AG09309 (cell line): ENCODE measurements at regions not wholly inside any gene's neighbourhood (a gene's known extent, or its start where the extent isn't known, plus 50 kb on each side); places are given as distances from the start of the nearest gene placed in this dataset.

Source experiments
- DNase-seq: peaks from one replicate; pipeline ENCODE4 v3.0.0-alpha.2; 2010; ENCODE audit warnings: low read depth
- H3K4me3 ChIP-seq: 2 replicates; pipeline ENCODE4 v1.5.1; 2011; ENCODE audit warnings: mild to moderate bottlenecking, low read depth, low read length, moderate library complexity; ENCODE audit not compliant: control insufficient read depth
- CTCF ChIP-seq: IDR thresholded peaks from 2 replicates; pipeline ENCODE4 v1.5.1; 2011; ENCODE audit warnings: mild to moderate bottlenecking, low read depth, low read length, inconsistent platforms; ENCODE audit not compliant: insufficient read depth, control insufficient read depth; ENCODE audit errors: missing control alignments

DNA sequence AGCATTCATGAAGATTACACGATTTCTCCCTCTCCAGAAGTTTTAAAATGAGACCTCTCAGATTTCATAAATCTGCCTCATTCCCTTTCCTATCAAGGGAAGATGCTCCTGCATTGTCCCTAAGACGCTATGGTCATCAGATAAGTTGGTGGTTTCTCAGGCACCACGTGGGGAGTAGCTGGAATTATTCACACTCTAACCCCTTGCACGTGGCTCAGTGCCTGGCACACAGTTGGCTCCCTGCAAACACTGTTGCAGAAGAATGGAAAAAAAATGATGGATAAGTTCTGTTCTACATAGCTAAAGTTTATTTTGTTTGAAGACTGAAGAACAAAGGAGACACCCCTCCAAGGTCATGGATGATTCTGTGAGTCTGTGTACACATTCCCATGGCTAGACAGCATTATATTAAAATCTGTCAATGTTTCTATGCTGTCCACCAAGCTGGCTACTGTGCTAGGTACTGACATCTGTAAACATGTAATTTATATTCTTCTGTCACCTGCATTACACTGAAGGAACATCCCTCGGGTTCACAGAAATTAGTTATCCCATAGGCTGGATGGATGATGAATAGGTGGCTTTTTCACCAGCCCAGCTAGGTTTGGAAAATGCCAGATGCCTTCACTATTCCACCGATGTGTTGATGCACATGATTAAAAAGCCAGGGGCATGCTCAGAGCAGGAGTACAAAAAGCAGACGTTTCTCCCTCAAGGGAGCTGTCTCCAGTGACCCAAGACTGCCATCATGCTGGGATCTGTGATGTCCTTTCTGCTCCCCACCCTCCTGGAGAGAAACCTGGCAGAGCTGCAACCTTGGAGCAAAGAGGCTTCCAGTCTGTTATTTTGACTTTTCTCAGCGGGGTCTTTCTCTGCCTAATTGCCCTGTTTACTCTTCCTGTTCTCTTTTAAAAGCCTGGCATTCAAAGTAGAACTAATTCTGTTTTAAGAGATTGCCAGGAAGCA is 610.5 kb downstream of the UTRN start:
- no peak for DNase-seq
- no peak for TF ChIP-seq CTCF
- no peak overlapping the region for H3K4me3 ChIP-seq

- no peak for TF ChIP-seq CTCF
- no peak overlapping the region for H3K4me3 ChIP-seq
- no peak for DNase-seq
Measured at GRCh38 chr6:144896289-144896688, 611.2 kb downstream of the UTRN start.

DNA sequence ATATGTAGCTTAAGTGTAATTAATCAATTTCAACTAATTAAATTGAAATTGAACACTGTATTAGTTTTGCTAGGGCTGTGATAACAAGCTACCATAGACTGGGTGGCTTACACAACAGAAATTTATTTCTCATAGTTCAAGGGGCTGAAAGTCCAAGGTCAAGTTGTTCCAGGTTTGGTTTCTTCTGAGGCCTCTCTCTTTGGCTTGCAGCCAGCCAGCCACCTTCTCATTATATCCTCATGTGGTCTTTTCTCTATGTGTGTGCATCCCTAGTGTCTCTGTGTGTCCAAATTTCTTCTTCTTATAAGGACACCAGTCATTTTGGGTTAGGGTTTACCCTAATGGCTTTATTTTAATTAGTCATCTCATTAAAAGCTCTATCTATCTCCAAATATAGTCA is 611.7 kb downstream of the UTRN start:
- no peak overlapping the region for H3K4me3 ChIP-seq
- DNase-seq, result no peak
- TF ChIP-seq CTCF, result no peak

GRCh38 chr6:144897441-144897921 is 612.3 kb downstream of the UTRN start:
- no peak for TF ChIP-seq CTCF
- DNase-seq, result peak; percentile 85
- H3K4me3 ChIP-seq, result no peak overlapping the region

GRCh38 chr6:144898052-144898689 is 613.0 kb downstream of the UTRN start:
- H3K4me3 ChIP-seq, result no peak overlapping the region
- DNase-seq, result peak; percentile 16
- no peak for TF ChIP-seq CTCF

- TF ChIP-seq CTCF, result no peak
- DNase-seq, result no peak
- no peak overlapping the region for H3K4me3 ChIP-seq
Measured at GRCh38 chr6:144898741-144899140, 613.6 kb downstream of the UTRN start.
